NCI-H82 (cell line): ENCODE measurements at regions not wholly inside any gene's neighbourhood (a gene's known extent, or its start where the extent isn't known, plus 50 kb on each side); places are given as distances from the start of the nearest gene placed in this dataset.
A peak's percentile ranks its signal among the peaks of the same experiment; 100 is the strongest.
"Not testable (repeated sequence)": the region's sequence is repeated elsewhere in the genome, so short reads cannot be mapped to it uniquely, and the experiment has no call there.

ENCODE experiments used
- DNase-seq: peaks from one replicate; lab custom pipeline; 2025; lab: John Stamatoyannopoulos, UW

DNA sequence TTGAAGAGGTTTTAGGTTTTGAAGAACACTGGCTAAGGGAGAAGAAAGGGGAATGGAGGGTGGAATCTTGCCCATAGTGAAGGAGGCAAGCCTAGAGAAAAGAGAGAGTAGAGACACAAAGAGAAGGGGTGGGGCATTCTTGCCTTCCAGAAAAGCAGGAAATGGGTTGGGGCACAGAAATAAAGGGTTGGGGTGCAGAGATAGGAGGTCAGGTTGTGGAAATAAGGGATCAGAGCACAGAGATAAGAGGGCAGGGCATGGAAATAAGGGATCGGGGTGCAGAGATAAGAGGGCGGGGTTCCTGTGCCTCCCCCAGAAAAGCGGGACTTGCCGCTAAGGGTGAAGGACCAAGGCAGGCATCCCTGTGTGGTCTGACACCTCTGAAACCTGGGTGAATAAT is 69.9 kb downstream of the ALG1L2 start:
- not testable (repeated sequence) for DNase-seq

DNA sequence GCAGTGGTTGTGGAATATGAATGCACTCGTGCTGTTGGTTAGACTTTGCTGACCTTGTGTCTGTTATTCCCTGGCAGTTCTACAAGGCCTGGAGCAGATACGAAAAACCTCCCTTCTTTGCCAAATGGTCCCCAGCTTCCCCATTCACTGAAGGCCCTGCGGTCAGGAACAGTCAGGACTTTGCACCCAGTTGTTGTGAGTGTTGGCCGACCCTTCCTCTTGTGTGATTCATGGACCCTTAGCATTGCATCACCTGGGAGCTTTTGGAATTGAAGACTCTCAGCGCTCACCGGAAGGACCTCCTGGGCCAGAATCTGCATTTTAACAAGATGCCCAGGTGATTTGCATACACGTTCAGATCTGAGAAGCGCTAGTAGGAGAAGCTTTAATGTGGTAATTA is 71.6 kb downstream of the ALG1L2 start:
- DNase-seq: not testable (repeated sequence)

DNA sequence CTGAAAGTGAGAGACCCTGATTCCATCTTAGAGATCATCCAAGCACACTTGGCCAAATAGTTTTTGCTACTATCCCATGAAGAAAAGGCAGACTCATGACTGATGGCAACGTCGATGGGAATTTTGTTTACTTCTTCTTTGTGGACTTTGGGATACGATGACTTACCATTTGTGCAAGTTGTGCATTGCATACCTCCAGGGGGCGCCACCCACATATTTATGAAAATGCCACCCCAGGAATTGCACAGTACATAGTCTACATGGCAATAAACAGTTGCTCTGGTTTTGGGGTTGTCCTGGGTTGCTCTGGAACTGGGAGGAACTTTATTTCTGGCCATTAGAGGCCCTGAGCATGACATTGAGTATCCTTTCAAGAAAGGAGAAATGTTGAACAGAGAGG is 73.8 kb downstream of the ALG1L2 start:
- not testable (repeated sequence) for DNase-seq

DNA sequence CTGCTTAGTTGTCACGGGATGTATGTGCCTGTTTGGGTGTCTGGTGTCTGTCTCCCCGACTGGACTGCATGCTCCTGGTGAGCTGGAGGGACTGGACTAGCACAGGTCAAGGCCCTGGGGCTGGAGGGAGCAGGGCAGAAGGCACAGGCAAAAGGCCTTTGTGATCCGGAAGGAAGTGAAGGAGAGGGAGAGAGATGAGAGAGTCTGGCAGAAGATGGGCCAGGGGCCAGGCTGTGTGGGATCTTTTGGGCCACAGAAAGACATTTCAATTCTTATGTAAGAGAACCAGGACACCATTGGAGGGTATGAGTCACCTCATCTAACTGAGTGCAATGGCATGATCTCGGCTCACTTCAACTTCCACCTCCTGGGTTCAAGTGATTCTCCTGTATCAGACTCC is 85.2 kb downstream of the ALG1L2 start:
- DNase-seq: not testable (repeated sequence)

DNA sequence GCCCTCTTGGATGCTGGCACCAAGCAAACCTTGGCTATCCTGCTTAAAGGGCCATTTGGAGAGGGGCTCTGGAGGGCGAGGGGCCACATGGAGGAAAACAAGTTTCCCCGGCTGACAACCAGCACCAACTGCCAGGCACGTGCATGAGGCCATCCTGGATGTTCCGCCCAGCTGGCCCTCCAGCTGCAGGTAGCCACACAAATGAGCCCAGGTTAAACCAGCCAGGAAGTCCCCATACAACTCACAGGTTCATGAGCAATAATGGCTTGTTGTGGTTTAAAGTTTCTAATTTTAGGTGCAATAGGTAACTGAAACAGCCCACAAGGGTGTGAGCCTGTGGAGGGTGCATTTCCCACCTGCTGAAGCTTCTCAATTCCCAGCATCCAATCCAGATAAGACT is 93.6 kb downstream of the ALG1L2 start:
- not testable (repeated sequence) for DNase-seq

DNA sequence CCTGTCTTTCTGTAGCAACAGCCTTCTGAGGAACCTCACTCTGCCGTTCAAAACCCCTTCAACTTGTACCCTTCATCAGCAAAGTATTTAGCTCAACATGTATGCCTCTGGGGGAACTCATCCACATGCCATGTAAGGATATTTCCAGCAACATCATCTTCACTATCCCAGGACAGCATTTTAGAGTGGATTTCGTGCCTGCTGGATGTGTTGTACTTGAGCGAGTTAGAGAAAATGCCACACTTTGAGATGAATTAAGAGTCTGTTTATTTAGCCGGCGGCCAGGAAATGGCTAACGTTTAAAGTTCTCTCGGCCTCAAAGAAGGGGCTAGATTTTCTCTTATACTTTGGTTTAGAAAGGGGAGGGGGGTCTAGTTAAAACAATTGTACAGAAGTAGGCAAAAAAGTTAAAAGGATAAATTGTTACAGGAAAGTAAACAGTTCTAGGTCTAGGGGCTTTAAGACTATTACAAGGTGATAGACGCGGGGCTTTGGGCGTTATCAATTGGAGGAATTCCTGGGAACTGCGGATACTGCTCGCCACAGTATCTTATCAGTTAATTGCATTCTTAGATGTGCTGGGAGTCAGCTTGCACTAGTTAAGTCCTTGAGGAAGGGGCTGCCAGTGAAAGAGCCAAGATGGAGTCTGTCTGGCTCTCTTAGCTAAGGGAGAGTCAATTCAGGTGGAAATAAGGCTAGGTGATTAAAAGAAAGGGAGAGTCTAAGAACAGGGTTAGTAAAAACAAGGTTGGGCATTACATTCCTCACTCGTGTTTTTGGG is 95.0 kb downstream of the ALG1L2 start:
- not testable (repeated sequence) for DNase-seq

DNA sequence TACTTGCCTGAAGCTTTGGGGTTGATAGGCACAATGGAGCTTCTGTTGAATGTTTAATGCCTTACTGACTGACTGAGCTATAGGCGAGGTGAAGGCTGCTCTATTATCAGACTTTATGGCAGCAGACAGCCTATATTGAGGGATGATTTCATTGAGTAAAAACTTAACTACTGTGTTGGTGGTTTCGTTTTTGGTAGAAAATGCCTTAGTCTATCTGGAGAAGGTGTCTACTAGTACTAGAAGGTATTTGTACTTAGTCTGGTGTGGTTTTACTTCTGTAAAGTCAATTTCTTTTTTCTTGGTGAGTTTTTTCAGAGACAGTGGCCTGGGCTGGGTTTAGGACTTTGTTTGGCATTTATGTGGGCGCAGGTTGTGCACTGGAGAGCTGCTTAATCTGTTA is 97.2 kb downstream of the ALG1L2 start:
- not testable (repeated sequence) for DNase-seq

DNA sequence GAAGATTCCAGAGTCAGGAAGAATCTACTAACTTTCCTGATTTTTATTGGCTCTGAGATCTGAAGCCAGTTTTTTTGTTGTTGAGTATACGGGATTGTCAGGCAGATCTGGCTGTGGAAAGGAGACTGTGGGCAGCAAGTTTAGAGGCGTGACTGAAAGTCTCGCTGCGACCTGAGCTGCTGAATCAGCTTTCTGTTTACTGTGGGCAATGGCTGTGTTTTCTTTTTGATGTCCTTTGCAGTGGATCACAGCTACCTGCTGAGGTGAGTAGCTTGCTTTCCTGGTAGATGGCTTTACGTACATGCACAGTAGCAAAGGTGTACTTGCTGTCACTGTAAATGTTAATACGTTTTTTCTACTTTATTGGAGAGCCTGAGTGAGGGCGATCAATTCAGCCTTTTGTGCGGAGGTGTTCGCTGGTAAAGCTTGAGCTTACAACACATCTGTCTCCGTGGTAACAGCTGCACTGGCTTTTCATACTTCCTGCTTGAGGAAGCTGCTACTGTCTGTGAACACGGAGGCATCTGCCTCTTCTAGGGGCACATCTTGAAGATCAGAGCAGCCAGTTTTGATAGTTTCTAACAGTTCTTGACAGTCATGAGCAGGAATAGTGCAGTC is 97.8 kb downstream of the ALG1L2 start:
- not testable (repeated sequence) for DNase-seq

DNA sequence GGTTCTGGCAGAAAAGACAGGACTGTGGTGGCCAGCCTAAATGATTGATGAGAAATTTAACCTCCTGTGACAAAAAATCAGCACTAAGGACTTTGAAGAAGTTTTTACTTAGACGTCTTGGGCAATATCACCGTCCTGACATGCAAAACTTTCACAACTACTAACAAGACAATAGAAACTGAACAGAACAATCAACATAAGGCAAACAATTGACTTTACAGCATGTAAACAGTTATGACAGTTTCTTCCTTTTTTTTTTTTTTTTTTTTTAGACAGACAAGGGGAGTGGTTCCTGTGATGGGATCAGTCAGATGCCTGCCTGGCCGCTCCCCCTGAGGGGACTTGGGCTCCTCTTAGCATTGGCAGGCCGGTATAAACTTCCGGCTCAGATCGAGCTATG is 100.8 kb downstream of the ALG1L2 start:
- DNase-seq: not testable (repeated sequence)

DNA sequence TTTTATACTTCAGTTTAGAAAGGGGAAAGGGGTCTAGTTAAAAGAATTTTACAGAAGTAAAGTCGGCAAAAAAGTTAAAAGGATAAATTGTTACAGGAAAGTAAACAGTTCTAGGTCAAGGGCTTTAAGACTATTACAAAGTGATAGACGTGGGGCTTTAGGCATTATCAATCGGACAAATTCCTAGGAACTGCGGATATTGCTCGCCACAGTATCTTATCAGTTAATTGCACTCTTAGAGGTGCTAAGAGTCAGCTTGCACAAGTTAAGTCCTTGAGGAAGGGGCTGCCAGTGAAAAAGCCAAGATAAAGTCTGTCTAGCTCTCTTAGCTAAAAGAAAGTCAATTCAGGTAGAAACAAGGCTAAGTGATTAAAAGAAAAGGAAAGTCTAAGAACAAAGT is 102.1 kb downstream of the ALG1L2 start:
- not testable (repeated sequence) for DNase-seq

DNA sequence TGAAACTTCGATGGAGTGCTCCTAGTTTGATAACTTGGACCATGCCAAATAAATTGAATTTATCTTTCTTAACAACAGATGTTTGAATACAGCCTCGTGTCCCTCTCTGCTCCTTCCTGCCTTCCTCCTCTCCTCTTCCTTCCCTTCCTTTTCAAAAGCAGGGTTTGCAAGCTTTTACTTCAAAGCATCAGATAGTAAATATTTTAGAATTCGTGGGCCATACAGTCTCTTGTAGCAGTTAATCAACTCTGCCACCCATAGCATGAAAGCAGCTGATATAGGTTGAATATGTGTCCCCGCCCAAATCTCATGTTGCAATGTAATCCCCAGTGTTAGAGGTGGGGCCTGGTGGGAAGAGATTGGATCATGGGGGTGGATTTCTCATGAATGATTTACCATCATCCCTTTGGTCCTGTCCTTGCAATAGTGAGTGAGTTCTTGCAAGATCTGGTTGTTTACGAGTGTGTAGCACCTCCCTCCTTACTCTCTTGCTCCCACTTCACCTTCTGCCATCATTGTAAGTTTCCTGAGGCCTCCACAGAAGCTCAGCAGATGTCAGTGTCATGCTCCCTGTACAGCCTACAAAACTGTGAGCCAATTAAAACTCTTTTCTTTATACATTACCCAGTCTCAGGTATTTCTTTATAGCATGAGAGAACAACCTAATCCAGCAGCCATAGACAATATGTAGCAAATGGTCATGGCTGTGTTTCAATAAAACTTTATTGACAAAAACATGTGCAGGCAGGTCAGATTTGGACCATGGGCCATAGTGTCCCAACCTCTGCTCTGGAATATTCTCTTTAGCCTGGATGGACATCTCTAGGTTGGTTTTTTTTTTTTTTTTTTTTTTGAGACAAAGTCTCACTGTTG is 102.8 kb downstream of the ALG1L2 start:
- not testable (repeated sequence) for DNase-seq

DNA sequence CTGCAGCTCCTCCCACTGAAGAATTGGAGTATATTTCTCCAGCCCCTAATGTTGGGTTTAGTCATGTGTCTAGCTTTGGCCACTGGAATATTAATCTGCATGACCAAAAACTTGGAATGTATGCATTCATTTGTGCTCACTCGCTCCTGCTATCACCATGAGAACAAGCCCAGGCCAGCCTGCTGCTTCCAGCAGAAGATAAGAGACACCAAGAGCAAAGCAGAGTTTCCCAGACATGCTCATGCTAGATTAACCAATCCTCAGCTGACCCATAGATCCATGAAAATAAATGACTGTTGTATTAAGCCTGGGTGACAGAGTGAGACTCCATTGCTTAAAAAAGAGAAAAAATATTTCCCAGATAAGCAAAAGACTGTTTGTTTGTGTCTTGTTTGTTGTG is 119.6 kb downstream of the ALG1L2 start:
- DNase-seq: not testable (repeated sequence)

DNA sequence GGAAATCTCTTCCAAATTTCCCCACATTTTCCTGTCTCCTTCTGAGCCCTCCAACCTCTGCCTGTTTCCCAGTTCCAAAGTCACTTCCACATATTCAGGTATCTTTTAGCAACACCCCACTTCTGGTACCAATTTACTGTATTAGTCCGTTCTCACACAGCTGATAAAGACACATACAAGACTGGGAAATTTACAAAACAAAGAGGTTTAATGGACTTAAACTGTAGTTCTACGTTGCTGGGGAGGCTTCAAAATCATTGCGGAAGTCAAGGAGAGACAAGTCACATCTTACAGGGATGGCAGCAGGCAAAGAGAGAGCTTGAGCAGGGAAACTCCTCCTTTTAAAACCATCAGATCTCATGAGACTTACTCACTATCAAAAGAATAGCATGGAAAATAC is 122.0 kb downstream of the ALG1L2 start:
- DNase-seq: not testable (repeated sequence)

DNA sequence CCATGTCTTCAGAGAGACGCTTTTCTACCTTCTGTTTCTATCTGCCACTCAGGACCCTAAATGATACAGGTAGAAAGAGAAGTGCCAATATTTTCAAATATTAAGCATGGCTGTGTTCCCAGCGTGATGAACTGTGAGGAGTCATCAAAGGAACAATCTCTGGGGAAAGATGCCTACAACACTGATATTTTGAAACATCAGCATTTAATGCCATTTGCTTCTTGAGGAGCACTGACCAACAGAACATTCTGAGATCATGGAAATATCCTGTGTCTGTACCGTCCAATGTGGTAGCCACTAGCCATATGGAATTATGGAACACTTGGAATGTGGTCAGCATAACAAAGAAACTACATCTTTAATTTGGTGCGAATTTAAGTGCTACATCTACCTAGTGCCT is 117.9 kb upstream of the COL6A5 start:
- no peak for DNase-seq

DNA sequence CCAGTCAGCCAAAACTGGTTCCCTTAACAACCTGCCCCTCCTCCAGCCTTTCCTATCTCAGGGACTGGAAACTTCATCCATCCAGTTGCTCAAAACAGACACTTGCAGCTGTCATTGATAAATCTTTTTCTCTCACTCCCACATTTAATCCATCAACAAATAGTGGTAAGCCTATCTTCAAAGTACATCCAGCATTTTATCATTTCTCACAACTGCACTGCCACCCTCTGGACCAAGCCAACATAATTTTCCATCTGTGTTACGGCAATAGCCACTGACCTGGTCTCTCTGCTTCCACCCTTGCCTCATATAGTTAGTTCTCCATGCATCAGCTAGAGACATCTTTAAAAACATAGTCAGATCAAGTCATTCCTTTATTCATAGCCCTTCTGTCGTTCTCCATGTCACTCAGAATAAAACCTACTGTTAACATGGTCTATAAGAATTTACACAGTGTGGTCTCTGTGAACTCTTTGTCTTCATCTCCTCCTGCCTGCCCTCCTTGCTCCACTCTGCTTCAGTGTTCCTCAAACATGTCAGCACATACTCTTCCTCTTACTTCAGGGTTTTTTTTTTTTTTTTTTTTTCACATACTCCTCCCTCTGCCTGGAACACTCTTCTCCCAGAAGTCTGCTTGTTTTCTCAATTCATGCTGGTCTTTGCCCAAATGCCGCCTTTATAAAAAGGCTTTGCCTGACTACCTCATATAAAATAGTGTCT is 102.5 kb upstream of the COL6A5 start:
- DNase-seq: peak; percentile 19

DNA sequence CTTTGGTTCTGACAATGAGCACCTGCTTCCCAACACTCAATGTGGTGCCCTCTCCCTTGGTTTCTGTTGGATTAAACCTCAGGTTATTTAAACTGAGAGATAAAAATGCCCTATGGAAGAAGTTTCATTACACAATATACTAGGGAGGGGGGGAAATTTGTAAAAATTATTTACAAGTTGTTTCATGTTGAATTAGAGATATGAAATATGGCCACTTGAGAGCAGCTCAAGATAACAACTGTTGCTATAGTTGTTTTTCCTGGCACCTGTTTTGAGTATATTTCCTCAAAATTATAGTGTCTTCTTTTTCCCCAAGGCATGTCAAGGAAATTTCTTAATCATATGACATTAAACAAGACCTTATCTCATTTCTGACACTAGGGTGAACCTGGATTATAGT is 101.7 kb upstream of the COL6A5 start:
- no peak for DNase-seq

DNA sequence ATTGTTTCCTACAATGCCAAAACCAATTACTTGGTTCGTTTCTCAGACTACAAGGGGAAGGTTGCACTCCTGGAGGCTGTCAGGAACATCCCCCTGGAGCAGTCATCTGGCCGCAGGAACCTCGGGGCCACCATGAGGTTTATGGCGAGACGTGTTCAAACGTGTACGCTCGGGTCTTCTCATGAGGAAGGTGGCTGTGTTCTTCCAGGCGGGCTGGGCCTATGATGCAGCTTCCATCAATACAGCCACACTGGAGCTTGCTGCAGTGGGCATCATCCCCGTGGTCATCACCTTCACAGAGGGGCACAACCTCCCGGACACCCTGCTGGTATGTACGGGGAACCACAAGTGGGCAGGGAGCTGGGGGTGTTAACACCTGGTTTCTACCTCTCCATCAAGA is 94.5 kb upstream of the COL6A5 start:
- DNase-seq: no peak

DNA sequence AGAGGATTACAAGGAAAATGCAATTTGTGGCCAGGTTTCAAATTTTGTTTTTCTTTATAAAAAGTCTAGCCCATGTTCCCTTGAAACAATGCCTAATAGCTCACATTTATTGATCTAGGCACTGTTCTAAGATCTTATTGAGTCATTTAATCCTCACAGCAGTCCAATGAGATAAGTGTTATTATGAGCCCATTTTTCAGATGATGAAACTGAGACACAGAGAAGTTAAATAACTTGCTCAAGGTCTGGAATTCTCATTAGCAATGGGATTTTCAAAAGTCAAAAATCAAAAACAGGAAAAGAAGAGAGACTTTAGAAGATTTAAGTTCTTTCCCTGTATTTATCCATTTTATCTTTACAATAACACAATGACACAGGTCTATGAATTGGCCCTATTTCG is 90.0 kb upstream of the COL6A5 start:
- DNase-seq: no peak

DNA sequence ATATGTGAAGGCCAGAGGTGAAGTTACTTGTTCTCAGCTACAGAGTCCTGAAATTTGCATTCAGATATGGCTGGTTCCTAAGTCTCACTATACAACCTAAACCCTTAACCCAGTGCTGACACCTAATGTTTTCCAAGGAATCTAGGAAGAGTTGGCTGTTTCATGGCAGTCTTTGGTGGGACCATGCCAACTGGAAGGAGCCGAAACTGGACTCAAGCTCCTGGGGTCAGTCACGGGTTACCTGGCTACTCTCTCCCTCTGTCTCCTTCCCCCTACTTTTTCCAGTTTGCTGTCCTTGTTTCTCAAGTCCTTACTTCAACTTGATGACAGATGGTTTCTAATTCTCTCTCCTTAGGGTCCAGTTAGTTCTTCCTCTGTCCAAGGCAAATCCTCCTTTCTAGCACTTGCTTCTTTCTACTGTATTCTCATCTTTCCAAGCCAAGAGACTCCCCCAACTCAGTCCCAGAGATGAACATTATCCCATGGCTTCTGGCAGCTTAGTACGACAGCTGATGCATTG is 88.6 kb upstream of the COL6A5 start:
- DNase-seq: no peak

DNA sequence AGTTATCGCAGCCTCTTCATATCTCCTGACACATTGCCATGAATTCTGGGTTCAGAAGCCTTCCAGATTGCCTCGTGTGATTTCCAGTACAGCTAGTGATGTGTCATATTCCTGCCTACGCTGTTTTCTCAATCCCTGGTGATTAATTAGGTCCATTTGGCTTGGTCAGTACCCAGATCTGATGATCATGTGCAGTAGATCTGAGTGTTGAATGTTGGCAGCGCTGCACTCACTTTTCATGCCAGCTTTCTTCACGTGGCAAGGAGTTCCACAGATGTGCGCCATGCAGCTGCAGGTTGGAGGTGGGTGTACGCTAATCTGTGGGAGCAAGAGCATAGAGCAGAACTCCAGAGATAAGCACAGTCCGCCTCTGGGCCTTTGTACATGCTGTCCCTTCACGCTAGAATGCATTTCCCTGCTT is 86.9 kb upstream of the COL6A5 start:
- DNase-seq: no peak

DNA sequence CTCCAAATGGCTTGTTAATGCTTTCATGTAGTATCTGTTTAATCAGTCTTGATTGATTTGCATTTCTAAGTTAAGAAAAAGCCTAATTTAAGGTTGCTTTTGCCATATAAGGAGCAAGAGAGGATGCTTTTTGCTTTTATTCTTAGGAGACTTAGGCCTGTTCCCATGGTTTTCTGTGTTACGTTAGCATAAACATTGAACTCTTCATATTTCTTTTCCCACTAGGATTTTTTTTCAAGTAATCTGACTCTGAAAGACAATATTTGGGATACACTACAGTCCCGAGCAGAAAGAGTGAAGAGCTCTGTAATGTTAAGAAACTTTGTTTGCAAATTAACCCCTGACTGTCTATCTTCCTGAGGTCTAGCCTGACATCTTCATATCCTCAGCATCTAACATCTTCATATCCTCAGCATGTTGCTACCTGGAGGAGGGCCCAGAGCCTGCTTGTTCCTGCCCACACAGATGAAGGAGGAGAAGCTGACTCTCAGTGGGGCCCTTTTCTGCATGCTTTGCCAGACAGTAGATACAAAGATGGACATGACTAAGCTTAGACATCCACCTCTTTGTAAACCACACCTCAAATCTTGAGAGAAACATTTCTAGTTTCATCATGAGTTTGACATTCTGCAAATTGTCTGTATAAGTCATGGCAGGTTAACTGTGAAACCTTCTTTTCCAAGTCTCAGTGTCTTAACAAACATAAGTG is 86.2 kb upstream of the COL6A5 start:
- DNase-seq: no peak
